AG20443 (cell line): ENCODE measurements at regions not wholly inside any gene's neighbourhood (a gene's known extent, or its start where the extent isn't known, plus 50 kb on each side); places are given as distances from the start of the nearest gene placed in this dataset.
"Not testable (repeated sequence)": the region's sequence is repeated elsewhere in the genome, so short reads cannot be mapped to it uniquely, and the experiment has no call there.

ENCODE experiments used
- DNase-seq: peaks from one replicate; pipeline ENCODE4 v3.0.0; 2012; ENCODE audit warnings: low spot score, mixed read lengths

- DNase-seq = not testable (repeated sequence)
These were observed 61.7 kb downstream of the RHOU start for GRCh38 chr1:228796945-228797344.

DNA sequence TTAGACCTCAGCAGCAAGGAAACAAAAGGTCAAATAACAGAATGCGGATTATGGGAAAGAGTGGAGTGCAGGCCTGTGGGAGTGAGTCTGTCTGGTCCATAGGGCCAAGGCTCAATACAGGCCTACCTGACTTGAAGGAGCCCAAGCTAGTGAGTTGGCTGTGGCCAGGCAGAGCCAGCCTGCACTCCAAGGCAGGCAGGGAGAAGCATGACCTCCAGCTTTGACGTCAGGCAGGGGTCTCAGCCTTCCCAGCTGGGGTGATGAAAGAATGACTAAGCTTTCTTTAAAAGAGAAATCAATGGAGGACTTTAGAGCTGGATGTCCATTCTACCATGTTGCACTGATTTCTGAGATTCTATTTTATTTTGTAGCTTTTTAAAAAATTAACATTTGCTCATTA is 62.8 kb downstream of the RHOU start:
- no peak for DNase-seq

DNA sequence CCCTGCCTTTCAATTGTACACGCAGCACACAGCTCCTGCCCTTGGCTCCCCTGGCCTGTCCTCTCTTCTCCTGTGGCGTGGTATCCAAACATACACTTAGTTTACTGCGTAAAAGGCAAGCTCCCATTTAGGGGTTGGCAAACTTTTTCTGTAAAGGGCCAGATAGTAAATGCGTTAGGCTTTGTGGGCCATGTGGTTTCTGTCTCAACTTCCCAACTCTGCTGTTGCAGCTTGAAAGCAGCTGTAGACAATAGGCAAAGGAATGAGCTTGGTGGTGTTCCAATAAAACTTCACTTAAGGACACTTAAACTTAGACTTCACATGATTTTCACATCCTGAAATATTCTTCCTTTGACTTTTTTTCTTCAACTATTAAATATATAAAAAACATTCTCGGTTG is 63.3 kb downstream of the RHOU start:
- DNase-seq = no peak

GRCh38 chr1:228799924-228800323 is 64.6 kb downstream of the RHOU start:
- DNase-seq = no peak

DNA sequence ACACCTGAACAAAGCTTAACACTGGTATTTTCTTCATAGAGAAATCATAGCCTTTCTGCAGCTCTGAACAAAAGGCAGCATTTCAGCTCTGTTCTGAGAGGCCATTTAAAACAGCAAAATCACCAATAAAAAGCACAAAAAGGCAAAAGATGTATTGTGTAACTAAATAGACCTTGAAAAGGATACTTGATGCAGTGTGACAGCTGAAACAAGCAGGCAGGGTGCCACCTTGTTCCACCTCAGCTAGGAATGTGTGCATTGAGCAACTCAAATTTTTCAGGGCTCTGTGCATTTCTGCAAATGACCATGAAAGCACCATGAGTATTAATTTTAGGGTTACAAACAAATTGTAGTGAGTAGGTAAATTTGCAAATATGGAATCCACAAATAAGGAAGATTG is 65.8 kb downstream of the RHOU start:
- DNase-seq = no peak

- peak; percentile 26 for DNase-seq
These were observed 67.3 kb downstream of the RHOU start for GRCh38 chr1:228802386-228803220.

DNA sequence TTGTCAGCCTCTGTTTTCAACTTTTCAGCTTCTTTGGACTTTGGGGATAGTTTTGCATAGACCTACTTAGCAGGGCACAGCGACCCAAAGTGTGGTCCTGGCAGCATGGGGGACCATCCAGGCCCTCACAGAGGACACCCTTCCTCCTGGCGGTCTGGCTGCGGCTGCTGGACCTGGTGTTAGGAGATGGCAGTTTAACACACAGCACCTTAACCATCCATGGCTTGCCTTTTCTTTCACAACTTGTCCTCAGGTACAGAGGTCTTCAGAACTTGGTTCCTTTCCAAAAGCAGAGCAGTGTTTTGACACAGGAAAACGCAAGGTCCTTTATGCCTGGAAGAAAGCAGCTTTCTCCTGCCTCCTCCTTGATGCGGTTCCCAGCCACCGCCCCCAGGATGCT is 68.1 kb downstream of the RHOU start:
- DNase-seq = no peak

GRCh38 chr1:228804173-228804572 is 68.9 kb downstream of the RHOU start:
- DNase-seq = no peak

DNA sequence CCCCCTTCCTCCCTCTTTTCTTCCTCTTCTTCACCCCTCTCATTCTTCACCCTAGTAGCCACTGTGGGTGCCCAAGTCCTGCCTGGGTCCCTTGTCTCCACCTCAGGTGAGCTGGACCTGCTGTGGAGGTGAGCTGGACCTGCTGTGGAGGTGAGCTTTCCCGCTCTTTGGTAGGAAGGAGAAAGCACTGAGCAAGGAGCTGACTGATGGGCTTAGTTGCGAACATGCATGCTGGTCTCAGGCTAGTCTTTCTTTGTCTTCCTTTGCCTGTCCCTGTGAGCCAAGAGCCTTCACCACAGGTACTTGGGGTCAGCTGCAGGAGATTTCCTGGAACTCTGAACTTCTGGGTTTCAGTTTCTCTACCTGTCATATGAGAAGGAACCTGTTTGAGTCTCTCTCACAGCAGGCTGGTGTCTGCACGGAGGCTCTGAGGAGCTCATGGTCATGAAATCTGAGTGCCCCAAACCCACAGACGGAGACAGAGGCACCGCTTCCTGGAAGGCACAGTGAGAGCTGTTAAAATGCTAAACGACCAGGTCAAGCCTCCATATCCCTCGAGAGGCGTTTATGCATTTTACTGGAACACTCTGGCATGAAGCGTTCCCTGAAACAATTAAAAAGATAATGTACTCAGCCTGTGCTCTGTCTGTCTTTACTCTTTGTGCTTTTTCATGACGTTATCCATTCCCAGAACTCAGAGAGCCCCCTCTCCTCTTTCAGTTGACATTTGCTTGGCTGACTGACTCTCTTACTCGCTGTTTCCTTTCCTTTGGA is 69.5 kb downstream of the RHOU start:
- DNase-seq = no peak

DNA sequence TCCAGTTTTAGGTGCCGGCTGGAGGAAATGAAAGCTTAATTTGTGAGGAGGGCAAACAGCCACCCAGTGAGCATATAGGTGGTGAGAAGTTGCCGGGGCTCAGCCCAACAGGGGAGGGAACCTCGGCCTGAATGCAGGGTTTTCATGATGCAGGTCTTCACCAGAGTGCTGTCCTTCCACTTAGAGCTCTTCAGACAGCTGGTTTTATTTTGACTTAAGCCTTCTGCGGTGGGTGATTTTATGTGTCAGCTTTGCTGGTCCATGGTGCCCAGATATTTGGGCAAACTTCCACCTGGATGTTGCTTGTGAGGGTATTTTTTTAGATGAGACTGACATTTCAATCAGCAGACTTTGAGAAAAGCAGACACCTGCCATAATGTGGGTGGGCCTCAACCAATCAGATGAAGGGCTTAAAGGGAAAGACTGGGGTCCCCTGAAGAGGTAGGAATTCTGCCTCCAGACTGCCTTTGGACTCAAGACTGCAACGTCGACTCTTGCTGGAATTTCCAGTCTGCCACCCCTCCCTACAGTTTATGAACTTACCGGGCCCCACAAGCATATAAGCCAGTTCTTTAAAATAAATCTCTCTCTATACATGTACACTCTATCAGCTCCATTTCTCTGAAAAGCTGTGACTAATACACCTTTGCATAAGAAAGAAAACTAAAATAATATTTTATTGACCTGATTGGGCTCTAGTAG is 72.8 kb downstream of the RHOU start:
- DNase-seq = no peak

- DNase-seq = no peak
These were observed 74.5 kb downstream of the RHOU start for GRCh38 chr1:228809621-228810394.

DNA sequence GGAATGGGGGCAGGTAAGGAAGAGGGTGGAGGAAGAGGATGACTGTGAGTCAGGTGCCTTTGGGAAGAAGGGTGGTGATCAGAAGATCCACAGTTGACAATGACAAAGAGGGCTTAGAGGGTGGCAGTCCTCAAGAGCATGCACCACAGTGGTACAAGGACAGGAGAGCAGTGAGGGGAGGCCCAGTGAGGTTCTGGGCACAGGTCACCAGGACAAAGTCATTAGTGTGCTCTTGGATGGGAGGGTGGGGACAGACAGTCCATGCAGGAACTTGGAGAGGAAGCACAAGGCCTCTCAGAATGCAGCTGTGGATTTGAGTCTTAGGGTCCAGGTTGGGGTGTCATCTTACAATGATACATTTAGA is 75.1 kb downstream of the RHOU start:
- no peak for DNase-seq

DNA sequence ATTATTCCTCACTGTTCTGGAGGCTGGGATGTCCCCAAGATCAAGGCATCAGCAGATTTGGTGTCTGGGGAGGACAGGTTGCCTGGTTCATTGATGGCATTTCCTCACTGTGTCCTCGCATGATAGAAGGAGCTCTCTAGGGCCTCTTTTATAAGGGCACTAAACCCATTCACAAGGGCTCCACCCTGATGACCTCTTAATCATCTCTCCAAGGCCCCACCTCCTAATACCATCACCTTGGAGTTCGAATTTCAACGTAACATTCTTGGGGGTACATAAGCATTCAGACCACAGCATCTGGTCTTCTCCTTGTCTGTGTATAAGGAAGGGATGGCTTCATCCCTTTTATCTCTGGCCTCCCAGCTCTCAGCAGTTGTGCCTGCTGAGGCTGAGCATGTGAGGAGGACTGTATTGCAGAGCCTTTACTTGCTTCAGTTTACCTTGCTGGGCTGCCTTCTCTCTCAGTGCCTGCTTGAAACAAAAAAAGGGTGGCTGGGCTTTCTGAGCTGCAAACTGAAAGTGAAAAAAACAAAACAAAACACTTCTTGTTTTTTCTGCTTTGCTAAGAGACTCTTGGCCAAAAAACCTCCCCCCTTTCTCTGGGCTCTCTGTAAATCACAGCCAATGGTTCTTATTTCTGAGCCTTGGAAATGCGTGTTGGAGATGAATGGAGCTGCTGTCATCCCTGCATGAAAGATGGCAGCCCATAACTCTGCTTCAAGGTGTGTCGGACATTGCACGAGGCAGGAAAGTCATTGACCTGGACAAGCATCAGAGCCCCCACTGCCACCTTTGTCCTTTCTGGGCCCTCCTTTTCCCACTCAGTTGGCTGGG is 75.8 kb downstream of the RHOU start:
- DNase-seq = no peak

GRCh38 chr1:228811712-228812305 is 76.5 kb downstream of the RHOU start:
- no peak for DNase-seq

- no peak for DNase-seq
These were observed 77.7 kb downstream of the RHOU start for GRCh38 chr1:228812961-228813360.

DNA sequence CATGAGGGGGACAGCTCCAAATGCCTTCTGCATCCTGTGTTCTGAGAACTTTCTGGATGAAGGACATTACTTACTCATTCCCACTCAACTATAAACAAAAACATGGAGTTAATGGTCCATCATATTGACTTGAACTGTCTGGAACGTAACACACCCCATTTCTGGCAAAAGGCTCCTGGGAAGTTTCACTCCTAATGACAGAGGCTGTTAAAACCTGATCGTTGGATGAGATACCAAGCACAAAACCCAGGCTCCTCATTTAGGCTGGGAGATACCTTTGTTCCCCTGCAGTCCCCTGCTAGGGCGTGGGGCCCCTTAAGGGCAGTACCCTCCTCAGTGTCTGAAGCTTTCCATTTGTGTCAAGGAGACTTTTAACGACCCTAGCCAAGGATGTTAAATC is 78.9 kb downstream of the RHOU start:
- DNase-seq = no peak

- DNase-seq = no peak
These were observed 83.0 kb downstream of the RHOU start for GRCh38 chr1:228818296-228818695.

DNA sequence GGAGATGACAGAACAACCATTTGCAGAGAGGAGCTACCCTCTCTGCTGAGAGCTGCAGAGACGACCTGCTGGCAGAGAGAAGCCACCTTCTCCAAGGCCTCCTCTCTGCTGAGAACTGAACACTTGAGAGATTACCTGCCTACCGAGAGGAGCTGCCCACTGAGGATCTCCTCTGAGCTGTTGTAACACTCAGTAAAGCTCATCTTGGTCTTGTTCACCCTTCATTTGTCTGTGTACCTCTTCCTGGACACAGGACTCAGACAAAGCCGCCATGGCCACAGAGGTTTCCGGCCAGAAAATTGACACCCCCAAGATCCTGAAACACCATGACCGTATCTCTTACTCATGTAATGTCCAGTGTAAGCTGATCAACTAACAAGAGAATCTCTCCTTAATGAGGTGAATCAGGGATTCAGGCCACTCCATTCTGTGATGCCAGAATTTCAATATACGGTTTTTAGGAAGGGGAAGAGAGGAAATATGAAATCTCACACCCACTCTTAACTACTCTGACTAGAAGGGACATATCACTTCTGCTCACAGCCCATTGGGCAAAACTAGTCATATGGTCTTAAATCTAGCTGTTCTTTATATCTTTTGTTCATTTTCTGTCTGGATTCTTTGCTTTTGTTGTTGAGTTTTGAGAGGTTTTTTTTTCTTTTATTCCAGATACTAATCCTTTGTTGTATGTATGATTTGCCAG is 83.8 kb downstream of the RHOU start:
- no peak for DNase-seq

DNA sequence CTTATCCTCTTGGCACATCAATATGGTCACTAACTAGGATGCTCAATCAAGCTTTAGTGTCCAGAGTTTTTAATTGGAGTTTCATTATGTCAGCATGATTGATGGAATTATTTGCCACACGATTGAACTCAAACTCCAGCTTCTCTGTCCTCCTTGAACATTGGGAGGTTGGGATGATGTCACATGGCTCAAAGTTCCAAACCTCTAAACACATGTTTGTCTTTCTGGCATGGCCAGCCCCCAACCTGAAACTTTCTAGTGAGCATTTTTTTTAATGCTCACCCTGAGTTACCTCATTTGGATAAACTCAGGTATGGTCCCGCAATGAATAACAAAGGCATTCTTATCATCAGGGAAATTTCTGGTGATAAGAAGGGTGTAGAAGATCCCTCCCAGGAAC is 86.0 kb downstream of the RHOU start:
- no peak for DNase-seq

GRCh38 chr1:228823200-228823599 is 87.9 kb downstream of the RHOU start:
- no peak for DNase-seq
